ENCODE measurements at regions not wholly inside any gene's neighbourhood (a gene's known extent, or its start where the extent isn't known, plus 50 kb on each side); places are given as distances from the start of the nearest gene placed in this dataset.

- TF ChIP-seq POLR2A (IDR thresholded peaks at IDR 0.05) (no peak), CTCF (IDR thresholded peaks at IDR 0.05) (no peak)
- Histone ChIP-seq H3K4me1 (no peaks in the 10 kb centered on the region), H3K27ac (no peak overlapping the region), H3K27me3 (no peaks in the 10 kb centered on the region), H3K9me3 (no peaks in the 10 kb centered on the region), H3K4me3 (no peak overlapping the region), H3K36me3 (no peaks in the 10 kb centered on the region)
- no peak for DNase-seq
Measured at GRCh38 chr9:14445946-14446345, 132.0 kb upstream of the NFIB start.

GRCh38 chr9:14442956-14443355 is 129.0 kb upstream of the NFIB start:
- Histone ChIP-seq H3K4me3 (no peak overlapping the region), H3K27me3 (no peaks in the 10 kb centered on the region), H3K9me3 (no peaks in the 10 kb centered on the region), H3K27ac (no peak overlapping the region), H3K36me3 (no peaks in the 10 kb centered on the region), H3K4me1 (no peaks in the 10 kb centered on the region)
- DNase-seq, result no peak
- TF ChIP-seq CTCF (IDR thresholded peaks at IDR 0.05) (no peak), POLR2A (IDR thresholded peaks at IDR 0.05) (no peak)

- no peak overlapping the region for H3K4me3 ChIP-seq
- DNase-seq, result no peak
Measured at GRCh38 chr9:14441976-14442651, 128.2 kb upstream of the NFIB start.

GRCh38 chr9:14441115-14441514 is 127.2 kb upstream of the NFIB start:
- DNase-seq, result no peak
- Histone ChIP-seq H3K4me3 (no peak overlapping the region), H3K36me3 (no peaks in the 10 kb centered on the region), H3K27me3 (no peaks in the 10 kb centered on the region), H3K9me3 (no peaks in the 10 kb centered on the region), H3K27ac (no peak overlapping the region), H3K4me1 (no peaks in the 10 kb centered on the region)
- TF ChIP-seq POLR2A (IDR thresholded peaks at IDR 0.05) (no peak), CTCF (IDR thresholded peaks at IDR 0.05) (no peak)

More at GRCh38 chr9:14441976-14442651, 128.2 kb upstream of the NFIB start:
- no peaks in the 10 kb centered on the region for H3K4me1 ChIP-seq
- TF ChIP-seq CTCF (IDR thresholded peaks at IDR 0.05) (no peak), POLR2A (IDR thresholded peaks at IDR 0.05) (no peak)
- no peak overlapping the region for H3K27ac ChIP-seq
- H3K27me3 ChIP-seq, result no peaks in the 10 kb centered on the region
- H3K36me3 ChIP-seq, result no peaks in the 10 kb centered on the region
- no peaks in the 10 kb centered on the region for H3K9me3 ChIP-seq

- no peaks in the 10 kb centered on the region for H3K4me1 ChIP-seq
- no peaks in the 10 kb centered on the region for H3K36me3 ChIP-seq
- no peak for DNase-seq
- no peak overlapping the region for H3K27ac ChIP-seq
- H3K9me3 ChIP-seq, result no peaks in the 10 kb centered on the region
- no peak overlapping the region for H3K4me3 ChIP-seq
- no peaks in the 10 kb centered on the region for H3K27me3 ChIP-seq
- TF ChIP-seq CTCF (IDR thresholded peaks at IDR 0.05), result no peak
Measured at GRCh38 chr9:14440062-14440461, 126.1 kb upstream of the NFIB start.

- no peaks in the 10 kb centered on the region for H3K36me3 ChIP-seq
- no peak for TF ChIP-seq POLR2A (IDR thresholded peaks at IDR 0.05)
- no peak for TF ChIP-seq CTCF (IDR thresholded peaks at IDR 0.05)
- no peak for DNase-seq
- no peaks in the 10 kb centered on the region for H3K27me3 ChIP-seq
- no peak overlapping the region for H3K4me3 ChIP-seq
- no peaks in the 10 kb centered on the region for H3K9me3 ChIP-seq
- no peak overlapping the region for H3K27ac ChIP-seq
- H3K4me1 ChIP-seq, result no peaks in the 10 kb centered on the region
Measured at GRCh38 chr9:14439555-14439954, 125.6 kb upstream of the NFIB start.

All from Peyer's patch (tissue), 4 donors.